Esophagus squamous epithelium (tissue), 5 donors: ENCODE measurements at regions not wholly inside any gene's neighbourhood (a gene's known extent, or its start where the extent isn't known, plus 50 kb on each side); places are given as distances from the start of the nearest gene placed in this dataset.

Source experiments
- DNase-seq: peaks from one replicate; lab custom pipeline; 2025; lab: John Stamatoyannopoulos, UW
- H3K27ac ChIP-seq, 4 donors: fragments of 200-600 bp; sonication (generic); one replicate each; pipeline ENCODE4 v1.5.1; 2016 to 2019; ENCODE audit warnings: mild to moderate bottlenecking in 1 of 4
- H3K27me3 ChIP-seq, 4 donors: fragments of 200-600 bp; sonication (generic); 1 replicate in 3 of 4; 2 replicates in 1 of 4; pipeline versions ENCODE4 v1.5.1 to v1.6.0; 2017 to 2021; ENCODE audit warnings: antibody characterized with exemption in 1 of 4
- H3K36me3 ChIP-seq, 3 donors: fragments of 200-600 bp; sonication (generic); one replicate each; pipeline ENCODE4 v1.5.1; 2016 to 2019
- H3K4me1 ChIP-seq, 3 donors: fragments of 200-600 bp; sonication (generic); one replicate each; pipeline ENCODE4 v1.5.1; 2017 to 2019
- H3K4me3 ChIP-seq, 4 donors: fragments of 200-600 bp; sonication (generic); 1 replicate in 3 of 4; 2 replicates in 1 of 4; pipeline ENCODE4 v1.5.1; 2016 to 2019; ENCODE audit warnings: mild to moderate bottlenecking in 2 of 4, moderate library complexity in 1 of 4
- H3K9me3 ChIP-seq, 3 donors: fragments of 200-600 bp; sonication (generic); one replicate each; pipeline ENCODE4 v1.5.1; 2016 to 2019
- POLR2A ChIP-seq, 4 donors: fragments of 450-650 bp; IDR thresholded peaks; one replicate each; pipeline ENCODE4 v1.6.1; 2017; ENCODE audit warnings: antibody characterized with exemption in 4 of 4, mild to moderate bottlenecking in 4 of 4, moderate library complexity in 3 of 4
- WGBS, 2 donors: methylation state at CpG; one replicate each; pipeline ENCODE4 v1.1.5; 2018; 5-methylcytosine and 5-hydroxymethylcytosine counted together
- intact Hi-C: fragments of 100-400 bp; cut with DNase I; formaldehyde crosslinking; loops from one replicate; pipeline ENCODE4 v1.15.0; 2022
- TF ChIP-seq, protein P1 (sequence below), 6 experiments: fragments of 450-650 bp in 4 of 6; fragments of 200-600 bp in 2 of 6; sonication (generic) in 2 of 6; IDR thresholded peaks; one replicate each; pipeline ENCODE4 v1.5.1; 2016 to 2019; ENCODE audit warnings: antibody characterized with exemption in 6 of 6, mild to moderate bottlenecking in 4 of 6, moderate library complexity in 4 of 6
- donor health status: DM: yes; HTN: yes; CAD: no.

DNA sequence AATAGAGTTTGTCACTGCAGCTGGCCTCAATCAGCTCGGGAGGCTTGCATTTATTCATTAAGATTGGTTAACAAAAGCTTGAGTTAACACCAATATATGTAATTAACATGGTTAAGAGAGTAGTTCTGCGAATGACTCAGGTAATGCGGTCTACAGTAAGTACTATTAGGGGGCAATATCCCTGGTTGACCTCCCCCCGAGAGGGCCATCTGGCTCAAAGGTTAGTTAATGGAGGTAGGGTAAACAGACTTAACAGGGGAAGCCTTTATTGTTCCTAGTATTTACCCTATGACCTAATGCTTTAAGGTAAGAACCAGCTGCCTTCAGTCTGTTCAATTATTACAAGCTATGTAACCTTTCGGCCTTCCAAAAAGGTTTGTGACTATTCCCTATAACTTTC lies 403.3 kb upstream of the SGO1 start:
- WGBS, 2 donors, result 70 to 86% methylated on average over 5 of the region's 5 CpGs
- Histone ChIP-seq H3K9me3 (no peaks in the 10 kb centered on the region), H3K4me3 (no peak overlapping the region), H3K36me3 (no peaks in the 10 kb centered on the region), H3K27ac (no peak overlapping the region), H3K27me3 (no peaks in the 10 kb centered on the region), H3K4me1 (no peaks in the 10 kb centered on the region)
- intact Hi-C loops, result no loop called here
- DNase-seq, result no peak
- TF ChIP-seq, protein P1, sequence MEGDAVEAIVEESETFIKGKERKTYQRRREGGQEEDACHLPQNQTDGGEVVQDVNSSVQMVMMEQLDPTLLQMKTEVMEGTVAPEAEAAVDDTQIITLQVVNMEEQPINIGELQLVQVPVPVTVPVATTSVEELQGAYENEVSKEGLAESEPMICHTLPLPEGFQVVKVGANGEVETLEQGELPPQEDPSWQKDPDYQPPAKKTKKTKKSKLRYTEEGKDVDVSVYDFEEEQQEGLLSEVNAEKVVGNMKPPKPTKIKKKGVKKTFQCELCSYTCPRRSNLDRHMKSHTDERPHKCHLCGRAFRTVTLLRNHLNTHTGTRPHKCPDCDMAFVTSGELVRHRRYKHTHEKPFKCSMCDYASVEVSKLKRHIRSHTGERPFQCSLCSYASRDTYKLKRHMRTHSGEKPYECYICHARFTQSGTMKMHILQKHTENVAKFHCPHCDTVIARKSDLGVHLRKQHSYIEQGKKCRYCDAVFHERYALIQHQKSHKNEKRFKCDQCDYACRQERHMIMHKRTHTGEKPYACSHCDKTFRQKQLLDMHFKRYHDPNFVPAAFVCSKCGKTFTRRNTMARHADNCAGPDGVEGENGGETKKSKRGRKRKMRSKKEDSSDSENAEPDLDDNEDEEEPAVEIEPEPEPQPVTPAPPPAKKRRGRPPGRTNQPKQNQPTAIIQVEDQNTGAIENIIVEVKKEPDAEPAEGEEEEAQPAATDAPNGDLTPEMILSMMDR (IDR thresholded peaks at IDR 0.05), result no peak
- no peak for TF ChIP-seq POLR2A (IDR thresholded peaks at IDR 0.05)

DNA sequence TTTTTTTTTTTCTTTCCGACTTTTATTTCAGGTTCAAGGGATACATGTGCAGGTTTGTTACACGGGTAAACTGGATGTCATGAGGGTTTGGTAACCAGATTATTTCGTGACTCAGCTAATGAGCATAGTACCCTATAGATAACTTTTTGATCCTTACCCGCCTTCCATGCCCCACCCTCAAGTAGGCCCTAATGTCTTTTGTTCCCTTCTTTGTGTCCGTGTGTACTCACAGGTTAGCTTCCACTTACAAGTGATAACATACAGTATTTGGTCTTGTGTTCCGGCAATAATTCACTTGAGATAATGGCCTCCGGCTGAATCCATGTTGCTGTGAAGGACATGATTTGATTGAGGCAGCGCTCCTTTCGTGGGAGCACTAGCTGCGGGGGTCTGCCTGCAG lies 402.8 kb upstream of the SGO1 start:
- no peak for DNase-seq
- H3K36me3 ChIP-seq, result no peaks in the 10 kb centered on the region
- H3K27ac ChIP-seq, result no peak overlapping the region
- H3K9me3 ChIP-seq, result no peaks in the 10 kb centered on the region
- no peaks in the 10 kb centered on the region for H3K27me3 ChIP-seq
- no peak for TF ChIP-seq POLR2A (IDR thresholded peaks at IDR 0.05)
- TF ChIP-seq, protein P1 (IDR thresholded peaks at IDR 0.05), result no peak
- no peaks in the 10 kb centered on the region for H3K4me1 ChIP-seq
- H3K4me3 ChIP-seq, result no peak overlapping the region
- 76 to 84% methylated on average over 10 of the region's 10 CpGs for WGBS, 2 donors
- intact Hi-C loops, result no loop called here

DNA sequence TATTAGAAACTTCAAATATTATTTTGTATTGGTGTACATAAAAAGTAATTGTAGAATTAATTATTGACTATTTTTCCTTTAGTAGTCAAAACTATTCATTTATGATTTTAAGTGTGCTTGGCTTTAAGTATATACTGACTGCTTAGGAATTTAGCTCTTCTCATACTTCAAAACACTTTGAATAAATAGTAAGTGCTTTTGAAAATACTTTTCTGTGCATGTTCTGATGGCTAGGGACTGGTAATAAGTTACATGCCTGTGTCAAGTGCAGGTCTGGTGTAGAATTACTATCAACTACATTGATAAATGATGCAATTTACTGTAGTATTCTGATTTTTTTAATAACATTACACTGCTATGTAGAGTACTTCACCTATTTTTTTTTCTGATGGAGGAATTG lies 397.6 kb upstream of the SGO1 start:
- Histone ChIP-seq H3K36me3 (no peaks in the 10 kb centered on the region), H3K4me1 (no peaks in the 10 kb centered on the region), H3K9me3 (no peaks in the 10 kb centered on the region), H3K27ac (no peak overlapping the region), H3K4me3 (no peak overlapping the region), H3K27me3 (no peaks in the 10 kb centered on the region)
- no peak for DNase-seq
- intact Hi-C loops, result no loop called here
- TF ChIP-seq, protein P1 (IDR thresholded peaks at IDR 0.05), result no peak
- TF ChIP-seq POLR2A (IDR thresholded peaks at IDR 0.05), result no peak

DNA sequence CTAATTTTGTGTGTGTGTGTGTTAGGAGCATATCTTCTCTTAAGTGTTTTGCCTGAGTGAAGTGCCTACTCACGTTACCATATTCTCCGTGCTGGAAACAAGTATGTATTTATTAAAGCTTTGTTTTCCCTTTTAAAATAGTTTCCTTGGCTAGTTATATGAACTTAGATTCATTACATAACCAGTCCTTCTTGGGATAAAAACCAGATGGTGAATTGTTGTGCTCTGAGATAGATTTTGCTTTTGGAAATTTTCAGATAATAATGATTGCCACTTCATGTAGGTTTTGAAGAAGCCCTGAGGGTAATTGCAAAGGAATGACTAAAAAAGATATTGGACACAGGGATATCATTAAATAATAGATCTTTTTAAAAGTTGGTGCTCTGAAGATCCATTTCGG lies 390.2 kb upstream of the SGO1 start:
- intact Hi-C loops, result no loop called here
- WGBS, 2 donors, result 73 to 76% methylated on average over 3 of the region's 3 CpGs
- H3K9me3 ChIP-seq, result peaks cover 0 to 5% (median 0%) of the 10 kb centered on the region in 3 donors
- H3K27ac ChIP-seq, result no peak overlapping the region
- DNase-seq, result no peak
- H3K27me3 ChIP-seq, result no peaks in the 10 kb centered on the region
- no peak overlapping the region for H3K4me3 ChIP-seq
- H3K36me3 ChIP-seq, result no peaks in the 10 kb centered on the region
- TF ChIP-seq, protein P1 (IDR thresholded peaks at IDR 0.05), result no peak
- no peak for TF ChIP-seq POLR2A (IDR thresholded peaks at IDR 0.05)
- no peaks in the 10 kb centered on the region for H3K4me1 ChIP-seq

DNA sequence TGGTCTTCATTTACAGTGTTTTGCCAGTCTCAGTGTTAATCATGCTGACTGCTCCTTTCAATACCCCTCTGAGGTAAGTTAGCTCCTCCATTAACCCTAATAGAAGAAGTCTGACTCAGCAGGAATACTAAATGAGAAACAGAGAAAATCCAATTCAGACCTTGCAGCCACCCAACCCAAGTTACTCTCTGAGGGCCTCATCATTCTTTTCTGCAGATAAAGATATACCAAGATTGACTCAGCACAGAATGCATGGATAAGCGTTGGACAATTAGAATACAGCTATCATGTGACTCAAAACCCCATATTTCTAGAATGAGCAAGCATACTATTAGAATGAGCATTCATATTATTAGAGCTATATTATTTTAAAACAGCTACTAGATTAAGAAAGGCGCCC lies 389.1 kb upstream of the SGO1 start:
- H3K27me3 ChIP-seq, result no peaks in the 10 kb centered on the region
- no peak for DNase-seq
- WGBS, 2 donors, result 48 to 72% methylated on average over 2 of the region's 2 CpGs
- no peaks in the 10 kb centered on the region for H3K4me1 ChIP-seq
- no peak overlapping the region for H3K27ac ChIP-seq
- peaks cover 0 to 5% (median 0%) of the 10 kb centered on the region in 3 donors for H3K9me3 ChIP-seq
- no peaks in the 10 kb centered on the region for H3K36me3 ChIP-seq
- H3K4me3 ChIP-seq, result no peak overlapping the region
- intact Hi-C loops, result no loop called here
- TF ChIP-seq, protein P1 (IDR thresholded peaks at IDR 0.05), result no peak
- no peak for TF ChIP-seq POLR2A (IDR thresholded peaks at IDR 0.05)
